ENCODE measurements at regions not wholly inside any gene's neighbourhood (a gene's known extent, or its start where the extent isn't known, plus 50 kb on each side); places are given as distances from the start of the nearest gene placed in this dataset.

- TF ChIP-seq EGR1 (IDR thresholded peaks at IDR 0.05) (no peak), RAD21 (IDR thresholded peaks at IDR 0.05; ENCODE audit: low read depth) (no peak), TAF1 (IDR thresholded peaks at IDR 0.05; ENCODE audit: low read depth) (no peak), TEAD4 (IDR thresholded peaks at IDR 0.05) (no peak), EP300 (IDR thresholded peaks at IDR 0.05; ENCODE audit: borderline replicate concordance) (no peak), FOXM1 (IDR thresholded peaks at IDR 0.05; ENCODE audit: borderline replicate concordance, low read depth) (no peak), NFIC (IDR thresholded peaks at IDR 0.05) (no peak), CEBPB (IDR thresholded peaks at IDR 0.05) (no peak), TCF12 (IDR thresholded peaks at IDR 0.05; ENCODE audit: low read depth) (no peak)
- TF ChIP-seq, protein P1, sequence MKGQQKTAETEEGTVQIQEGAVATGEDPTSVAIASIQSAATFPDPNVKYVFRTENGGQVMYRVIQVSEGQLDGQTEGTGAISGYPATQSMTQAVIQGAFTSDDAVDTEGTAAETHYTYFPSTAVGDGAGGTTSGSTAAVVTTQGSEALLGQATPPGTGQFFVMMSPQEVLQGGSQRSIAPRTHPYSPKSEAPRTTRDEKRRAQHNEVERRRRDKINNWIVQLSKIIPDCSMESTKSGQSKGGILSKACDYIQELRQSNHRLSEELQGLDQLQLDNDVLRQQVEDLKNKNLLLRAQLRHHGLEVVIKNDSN (IDR thresholded peaks at IDR 0.05), result no peak
- TF ChIP-seq, protein P2, sequence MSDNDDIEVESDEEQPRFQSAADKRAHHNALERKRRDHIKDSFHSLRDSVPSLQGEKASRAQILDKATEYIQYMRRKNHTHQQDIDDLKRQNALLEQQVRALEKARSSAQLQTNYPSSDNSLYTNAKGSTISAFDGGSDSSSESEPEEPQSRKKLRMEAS (IDR thresholded peaks at IDR 0.05), result no peak
- TF ChIP-seq, protein P3, sequence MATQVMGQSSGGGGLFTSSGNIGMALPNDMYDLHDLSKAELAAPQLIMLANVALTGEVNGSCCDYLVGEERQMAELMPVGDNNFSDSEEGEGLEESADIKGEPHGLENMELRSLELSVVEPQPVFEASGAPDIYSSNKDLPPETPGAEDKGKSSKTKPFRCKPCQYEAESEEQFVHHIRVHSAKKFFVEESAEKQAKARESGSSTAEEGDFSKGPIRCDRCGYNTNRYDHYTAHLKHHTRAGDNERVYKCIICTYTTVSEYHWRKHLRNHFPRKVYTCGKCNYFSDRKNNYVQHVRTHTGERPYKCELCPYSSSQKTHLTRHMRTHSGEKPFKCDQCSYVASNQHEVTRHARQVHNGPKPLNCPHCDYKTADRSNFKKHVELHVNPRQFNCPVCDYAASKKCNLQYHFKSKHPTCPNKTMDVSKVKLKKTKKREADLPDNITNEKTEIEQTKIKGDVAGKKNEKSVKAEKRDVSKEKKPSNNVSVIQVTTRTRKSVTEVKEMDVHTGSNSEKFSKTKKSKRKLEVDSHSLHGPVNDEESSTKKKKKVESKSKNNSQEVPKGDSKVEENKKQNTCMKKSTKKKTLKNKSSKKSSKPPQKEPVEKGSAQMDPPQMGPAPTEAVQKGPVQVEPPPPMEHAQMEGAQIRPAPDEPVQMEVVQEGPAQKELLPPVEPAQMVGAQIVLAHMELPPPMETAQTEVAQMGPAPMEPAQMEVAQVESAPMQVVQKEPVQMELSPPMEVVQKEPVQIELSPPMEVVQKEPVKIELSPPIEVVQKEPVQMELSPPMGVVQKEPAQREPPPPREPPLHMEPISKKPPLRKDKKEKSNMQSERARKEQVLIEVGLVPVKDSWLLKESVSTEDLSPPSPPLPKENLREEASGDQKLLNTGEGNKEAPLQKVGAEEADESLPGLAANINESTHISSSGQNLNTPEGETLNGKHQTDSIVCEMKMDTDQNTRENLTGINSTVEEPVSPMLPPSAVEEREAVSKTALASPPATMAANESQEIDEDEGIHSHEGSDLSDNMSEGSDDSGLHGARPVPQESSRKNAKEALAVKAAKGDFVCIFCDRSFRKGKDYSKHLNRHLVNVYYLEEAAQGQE (IDR thresholded peaks at IDR 0.05; ENCODE audit: low read depth), result no peak
Observed at GRCh38 chr1:232182236-232182635, 447.7 kb downstream of the SIPA1L2 start.
